Breast epithelium (tissue), 3 donors: ENCODE measurements at regions not wholly inside any gene's neighbourhood (a gene's known extent, or its start where the extent isn't known, plus 50 kb on each side); places are given as distances from the start of the nearest gene placed in this dataset.

Source experiments
- CTCF ChIP-seq, 3 donors: fragments of 450-650 bp; IDR thresholded peaks; one replicate each; pipeline ENCODE4 v1.5.1; 2016 to 2017; ENCODE audit warnings: antibody characterized with exemption in 3 of 3, mild to moderate bottlenecking in 3 of 3, moderate library complexity in 3 of 3
- POLR2A ChIP-seq: fragments of 450-650 bp; IDR thresholded peaks from one replicate; pipeline ENCODE4 v1.6.1; 2016; ENCODE audit warnings: antibody characterized with exemption, mild to moderate bottlenecking, moderate library complexity
- POLR2AphosphoS5 ChIP-seq, 3 donors: sonication (generic); formaldehyde crosslinking; IDR thresholded peaks; one replicate each; pipeline ENCODE4 v1.6.1; 2017; ENCODE audit warnings: antibody characterized with exemption in 3 of 3

- TF ChIP-seq CTCF (IDR thresholded peaks at IDR 0.05) = no peak
- no peak for TF ChIP-seq POLR2A
- TF ChIP-seq POLR2AphosphoS5 (IDR thresholded peaks at IDR 0.05) = no peak
These were observed 87.1 kb upstream of the PAK5 start for GRCh38 chr20:9926007-9926406.
